Head of caudate nucleus (tissue), 42 donors: ENCODE measurements at regions not wholly inside any gene's neighbourhood (a gene's known extent, or its start where the extent isn't known, plus 50 kb on each side); places are given as distances from the start of the nearest gene placed in this dataset.
A peak's percentile ranks its signal among the peaks of the same experiment; 100 is the strongest.

Source experiments
- DNase-seq, 42 donors: peaks; one replicate each; pipeline versions ENCODE4 v3.0.0 to v3.0.0-alpha.2; 2020 to 2021; ENCODE audit warnings: mixed read lengths in 7 of 42
- intact Hi-C: fragments of 100-400 bp; cut with DNase I; formaldehyde crosslinking; loops from one replicate; pipeline ENCODE4 v1.15.0; 2022

DNA sequence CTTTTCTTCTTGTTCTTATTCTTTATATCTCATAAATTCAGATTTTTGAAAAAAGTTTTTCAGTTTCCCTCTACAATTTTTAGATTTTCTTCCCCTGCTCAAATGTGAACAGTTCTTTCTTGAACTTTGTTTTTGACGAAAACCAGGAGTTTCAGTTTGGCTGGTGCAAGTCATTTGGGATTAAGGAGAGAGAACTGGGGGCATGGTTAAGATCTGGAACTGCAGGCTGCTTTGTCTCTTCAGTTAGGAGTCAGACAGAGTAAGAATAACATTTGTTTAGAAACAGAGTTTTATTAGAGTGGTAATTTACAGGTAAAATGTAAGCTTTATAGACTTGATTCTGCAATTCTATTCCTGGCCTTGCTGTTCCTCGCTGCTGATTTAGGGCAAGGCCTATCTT is 310.5 kb upstream of the C2CD4B start:
- intact Hi-C loops = no loop called here
- no peak for DNase-seq

GRCh38 chr15:62476163-62476562 is 311.1 kb upstream of the C2CD4B start:
- intact Hi-C loops = no loop called here
- DNase-seq = no peak

- intact Hi-C loops = no loop called here
- no peak for DNase-seq
Observed at GRCh38 chr15:62477929-62478328, 312.8 kb upstream of the C2CD4B start.

DNA sequence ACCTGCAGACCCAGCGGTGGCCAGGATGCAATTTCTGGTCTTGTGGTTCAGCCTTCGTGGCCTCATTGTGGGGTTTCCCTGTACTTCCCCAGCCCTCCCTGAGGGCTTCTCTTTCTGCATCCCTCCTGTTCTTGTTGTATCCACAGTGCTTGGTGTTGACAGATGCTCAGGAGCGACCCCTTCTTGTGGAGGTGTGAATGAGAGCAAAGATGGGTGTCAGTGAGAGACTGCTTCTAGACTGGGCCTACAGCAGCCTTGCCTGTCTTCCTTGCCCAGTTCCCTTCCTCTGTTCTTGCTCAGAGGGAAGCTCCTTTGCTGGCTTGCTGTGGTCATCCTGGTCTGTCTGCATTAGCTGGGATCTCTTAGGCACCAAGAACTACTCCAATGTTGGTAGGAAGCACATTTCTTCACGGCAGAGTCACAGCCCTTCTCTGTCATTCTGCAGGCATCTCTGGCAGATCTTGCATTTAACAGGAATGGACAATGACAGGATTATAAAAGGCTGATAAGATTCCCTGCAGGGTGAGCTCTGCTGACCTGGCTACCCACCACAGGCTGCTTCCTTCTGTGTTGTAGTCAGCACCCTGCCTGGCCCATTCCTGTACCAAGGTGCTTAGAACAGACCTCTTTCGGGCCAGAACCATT is 317.8 kb upstream of the C2CD4B start:
- intact Hi-C loops = no loop called here
- DNase-seq = no peak

DNA sequence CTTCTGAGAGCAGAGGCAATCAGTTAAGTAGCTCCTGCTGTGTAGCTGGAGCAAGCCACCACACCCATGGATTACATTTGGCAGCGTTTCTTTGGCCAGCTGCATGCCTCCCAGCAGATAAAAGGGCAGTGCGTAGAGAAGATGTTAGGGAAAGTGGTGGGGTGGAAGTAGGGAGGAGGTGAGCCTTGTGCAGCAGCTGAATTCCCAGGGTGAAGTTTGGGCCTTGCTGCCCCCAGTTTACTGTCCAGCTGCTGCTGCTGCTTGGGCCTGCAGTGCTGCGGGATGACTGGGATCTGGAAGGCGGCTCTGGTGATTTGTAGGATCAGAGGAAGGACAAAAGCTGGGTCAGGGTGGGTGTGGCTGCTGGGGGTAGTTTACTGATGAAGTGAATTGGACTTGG is 318.7 kb upstream of the C2CD4B start:
- intact Hi-C loops = no loop called here
- DNase-seq = no peak

GRCh38 chr15:62485170-62485720 is 320.2 kb upstream of the C2CD4B start:
- no peak for DNase-seq
- intact Hi-C loops = no loop called here

- intact Hi-C loops = no loop called here
Observed at GRCh38 chr15:62486041-62486440, 321.0 kb upstream of the C2CD4B start.

GRCh38 chr15:62488387-62488786 is 323.3 kb upstream of the C2CD4B start:
- DNase-seq = no peak
- intact Hi-C loops = no loop called here

More at GRCh38 chr15:62486041-62486440, 321.0 kb upstream of the C2CD4B start:
- DNase-seq = no peak

- intact Hi-C loops = no loop called here
Observed at GRCh38 chr15:62491642-62492041, 326.6 kb upstream of the C2CD4B start.

GRCh38 chr15:62492900-62493299 is 327.8 kb upstream of the C2CD4B start:
- intact Hi-C loops = no loop called here
- no peak for DNase-seq

More at GRCh38 chr15:62491642-62492041, 326.6 kb upstream of the C2CD4B start:
- DNase-seq = no peak

GRCh38 chr15:62494197-62494596 is 329.1 kb upstream of the C2CD4B start:
- intact Hi-C loops = no loop called here
- DNase-seq = no peak

DNA sequence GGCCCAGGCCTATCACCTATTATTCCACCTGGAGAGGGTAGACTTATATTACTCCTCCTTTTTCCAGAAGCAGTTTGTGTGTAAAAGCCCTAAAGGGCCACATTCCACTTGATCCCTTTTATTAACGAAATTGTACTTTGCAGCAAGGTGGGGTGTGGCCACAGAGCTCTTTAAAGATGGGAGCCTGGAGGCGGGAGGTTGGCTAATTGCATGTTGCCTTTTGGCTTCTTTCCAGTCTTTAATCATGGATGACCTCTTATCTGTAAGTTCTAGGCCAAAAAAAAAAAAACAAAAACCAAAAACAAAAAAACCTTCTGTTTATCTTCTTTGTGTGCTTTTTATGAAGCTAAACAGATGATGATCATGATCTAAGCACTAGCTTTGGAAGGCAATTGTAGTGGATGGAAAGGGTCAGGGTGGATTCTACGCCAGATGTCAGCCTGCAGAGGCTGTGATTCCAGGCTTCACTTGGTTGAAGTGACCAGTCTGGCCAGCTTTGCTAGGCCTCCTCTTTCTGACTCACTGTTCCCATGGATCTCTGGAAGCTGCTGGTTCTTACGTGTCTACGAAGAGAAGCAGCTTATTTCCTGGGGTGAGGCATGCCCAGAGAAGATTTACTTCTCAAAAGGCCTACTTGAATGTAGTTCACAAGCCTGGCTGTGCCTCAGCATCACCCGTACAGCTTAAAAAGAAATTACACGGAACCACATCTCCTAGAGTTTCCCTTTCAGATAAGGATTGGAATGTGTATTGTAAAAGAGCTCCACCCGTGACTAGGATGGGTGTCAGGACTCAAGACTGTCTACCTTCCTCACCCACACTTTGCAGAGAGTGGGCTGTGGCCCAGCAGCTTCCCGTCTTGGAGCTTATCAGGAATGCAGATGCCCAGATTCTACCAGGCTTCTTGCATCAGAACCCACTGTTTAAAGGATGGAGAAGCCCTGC is 330.9 kb upstream of the C2CD4B start:
- intact Hi-C loops = no loop called here
- DNase-seq = peak in 5 of 42 donors; percentile 10 to 50 (median 14)

DNA sequence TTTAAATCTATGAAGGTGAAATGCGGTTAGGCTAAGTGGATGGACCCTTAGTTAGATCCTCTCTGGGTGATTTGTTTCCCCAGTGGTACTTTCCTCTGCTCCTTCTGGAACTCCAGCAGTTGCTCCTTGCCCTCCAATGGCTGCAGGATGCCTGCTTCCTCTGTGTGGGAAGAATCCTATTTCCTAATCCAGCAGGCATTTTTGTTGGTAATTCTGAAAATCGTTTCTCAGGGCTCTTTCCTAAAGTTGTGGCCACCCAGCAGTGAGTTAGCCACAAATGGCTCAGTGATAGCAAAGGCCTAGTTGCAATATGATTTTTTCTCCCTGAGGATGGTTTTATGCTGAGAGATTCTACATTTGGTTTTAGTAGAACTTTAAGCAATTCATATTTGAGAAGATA is 332.3 kb upstream of the C2CD4B start:
- no peak for DNase-seq
- intact Hi-C loops = no loop called here

DNA sequence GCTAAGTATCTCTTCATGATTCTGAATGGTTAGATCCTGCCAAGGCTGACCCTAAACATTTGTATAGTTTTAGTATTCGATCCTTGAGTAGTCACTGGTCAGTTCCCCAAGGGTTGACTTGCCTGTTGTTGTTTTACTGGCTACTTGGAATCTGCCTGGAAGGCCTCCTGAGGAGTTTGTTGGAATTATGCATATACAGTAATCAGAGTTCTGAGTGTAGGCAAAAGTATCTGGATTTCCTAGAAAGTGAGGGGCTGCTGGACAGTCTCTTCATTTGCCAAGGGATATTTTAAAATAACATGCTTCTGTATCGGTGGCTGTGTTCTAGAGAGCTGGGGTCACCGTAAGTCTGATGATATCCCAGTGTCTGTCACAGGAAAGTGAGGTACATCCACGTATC is 333.2 kb upstream of the C2CD4B start:
- no peak for DNase-seq
- intact Hi-C loops = no loop called here

GRCh38 chr15:62498712-62499111 is 333.6 kb upstream of the C2CD4B start:
- no peak for DNase-seq
- intact Hi-C loops = no loop called here

DNA sequence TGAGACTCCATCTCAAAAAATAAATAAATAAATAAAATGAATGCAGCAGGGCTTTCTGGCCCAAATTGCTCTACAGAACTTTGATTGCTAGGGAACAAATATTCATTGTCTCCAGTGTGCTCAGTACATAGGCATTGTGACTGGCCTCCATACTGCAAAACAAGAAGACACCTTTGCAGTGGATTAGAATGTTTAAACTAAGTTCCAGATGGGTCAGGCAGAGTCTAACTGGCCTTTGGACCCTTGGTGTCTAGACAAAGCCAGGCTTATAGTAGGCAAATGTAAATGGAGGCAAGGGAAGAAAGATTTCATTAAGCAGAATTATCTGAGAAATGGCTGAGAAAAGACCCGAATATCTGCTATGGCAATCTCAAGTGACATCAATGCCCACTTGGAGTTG is 335.2 kb upstream of the C2CD4B start:
- intact Hi-C loops = no loop called here
- no peak for DNase-seq

DNA sequence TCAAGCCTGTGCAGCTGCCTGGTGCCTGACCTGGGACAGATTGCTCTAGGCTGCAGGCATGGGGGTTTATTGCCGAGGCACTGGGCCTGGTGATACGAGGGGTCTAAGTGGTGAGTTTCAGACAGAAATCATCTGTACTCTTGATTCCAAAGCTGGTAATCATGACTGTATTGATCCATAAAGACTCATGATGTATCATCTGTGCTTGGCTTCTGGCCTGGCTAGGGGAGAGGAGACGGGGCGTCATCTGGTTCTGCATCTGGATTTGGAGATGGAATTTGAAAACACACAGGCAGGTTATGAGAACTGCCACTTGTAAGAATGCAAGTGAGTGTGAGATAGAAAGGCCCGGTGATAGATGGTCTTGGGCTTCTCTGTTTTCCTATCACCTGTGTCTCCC is 337.4 kb upstream of the C2CD4B start:
- no peak for DNase-seq
- intact Hi-C loops = no loop called here

DNA sequence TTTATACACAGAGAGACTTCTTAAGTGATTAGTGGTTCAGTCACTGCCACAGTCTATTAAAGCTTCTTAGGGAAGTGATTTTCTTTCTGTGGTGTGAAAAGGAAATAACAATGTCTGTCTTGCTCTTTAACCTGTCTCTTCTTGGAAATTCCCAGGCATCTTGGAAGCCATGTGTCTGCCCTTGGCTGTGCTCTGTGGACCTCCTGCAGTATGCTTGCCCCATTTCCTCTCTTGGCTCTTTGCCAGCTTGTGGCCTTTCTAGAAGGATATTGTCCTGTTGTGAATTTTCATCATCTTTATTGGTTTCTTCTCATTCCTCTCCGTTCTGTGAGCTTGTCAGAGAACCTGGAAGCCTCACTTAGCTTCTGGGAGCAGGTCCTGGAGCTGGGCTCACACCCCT is 338.4 kb upstream of the C2CD4B start:
- intact Hi-C loops = no loop called here
- peak in 21 of 42 donors; percentile 11 to 68 (median 32) for DNase-seq

DNA sequence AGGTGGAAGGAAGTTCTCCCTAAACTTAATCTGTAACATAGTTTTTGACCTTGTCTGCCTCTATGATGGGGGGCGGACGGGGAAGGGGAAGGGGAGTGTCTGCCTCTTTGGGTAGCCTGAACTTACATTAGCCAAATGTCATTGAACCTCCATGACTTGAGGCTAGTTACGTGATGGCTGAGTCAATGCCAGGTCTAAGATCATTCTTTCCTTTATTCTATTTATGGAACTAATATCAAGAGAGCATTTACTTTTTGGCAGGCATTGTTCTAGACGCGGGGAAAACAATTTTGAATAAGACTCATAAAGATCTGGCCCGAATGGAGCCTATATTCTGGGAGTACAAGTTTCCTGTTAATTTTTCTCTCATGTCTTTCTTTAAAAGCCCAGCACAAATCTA is 340.7 kb upstream of the C2CD4B start:
- no peak for DNase-seq
- intact Hi-C loops = no loop called here

- no peak for DNase-seq
- intact Hi-C loops = no loop called here
Observed at GRCh38 chr15:62506217-62506805, 341.2 kb upstream of the C2CD4B start.
